Heart right ventricle (tissue), 16 donors: ENCODE measurements at regions not wholly inside any gene's neighbourhood (a gene's known extent, or its start where the extent isn't known, plus 50 kb on each side); places are given as distances from the start of the nearest gene placed in this dataset.

Experiments used
- ATAC-seq, 8 donors: fragments of 200-7000 bp; cut with Tn5 transposase; one replicate each; pipeline ENCODE4 v1.9.1; 2020; ENCODE audit warnings: mild to moderate bottlenecking in 8 of 8, moderate library complexity in 8 of 8, moderate number of reproducible peaks in 1 of 8
- DNase-seq, 2 donors: peaks; one replicate each; pipeline ENCODE4 v3.0.0-alpha.2; 2020
- H3K27ac ChIP-seq, 10 donors: fragments of 200-600 bp; sonication (generic) in 2 of 10; one replicate each; pipeline versions ENCODE4 v1.5.0 to v1.8.0; 2020 to 2022; ENCODE audit warnings: mild to moderate bottlenecking in 3 of 10
- H3K27me3 ChIP-seq, 7 donors: fragments of 200-600 bp; one replicate each; pipeline ENCODE4 v1.8.0; 2021 to 2022; ENCODE audit warnings: mild to moderate bottlenecking in 2 of 7
- H3K36me3 ChIP-seq, 9 donors: fragments of 200-600 bp; sonication (generic) in 1 of 9; one replicate each; pipeline versions ENCODE4 v1.5.0 to v1.8.0; 2020 to 2022; ENCODE audit warnings: mild to moderate bottlenecking in 2 of 9
- H3K4me1 ChIP-seq, 9 donors: fragments of 200-600 bp; sonication (generic) in 1 of 9; one replicate each; pipeline versions ENCODE4 v1.5.0 to v1.8.0; 2020 to 2022; ENCODE audit warnings: mild to moderate bottlenecking in 4 of 9
- H3K4me3 ChIP-seq, 10 donors: fragments of 200-600 bp; sonication (generic) in 2 of 10; one replicate each; pipeline versions ENCODE4 v1.5.0 to v1.8.0; 2020 to 2022; ENCODE audit warnings: mild to moderate bottlenecking in 7 of 10, moderate library complexity in 2 of 10
- H3K9me3 ChIP-seq, 11 donors: fragments of 200-600 bp in 10 of 11; sonication (generic) in 2 of 11; one replicate each; pipeline versions ENCODE4 v1.5.0 to v1.8.0; 2013 to 2022; ENCODE audit warnings: mild to moderate bottlenecking in 2 of 11, control low read depth in 1 of 11, moderate library complexity in 1 of 11
- CTCF ChIP-seq, 9 donors: fragments of 200-600 bp; sonication (generic) in 2 of 9; IDR thresholded peaks; one replicate each; pipeline versions ENCODE4 v1.5.0 to v1.8.0; 2021 to 2022; ENCODE audit warnings: antibody characterized with exemption in 9 of 9, mild to moderate bottlenecking in 5 of 9, moderate library complexity in 1 of 9
- WGBS, 2 donors: extraction: QIAGEN DNeasy Blood & Tissue Kit; methylation state at CpG; one replicate each; pipeline ENCODE4 v1.1.7; 2013; ENCODE audit warnings: inconsistent platforms in 1 of 2; 5-methylcytosine and 5-hydroxymethylcytosine counted together
- intact Hi-C, 10 donors: fragments of 100-400 bp; cut with DNase I; formaldehyde crosslinking; loops; one replicate each; pipeline versions ENCODE4 v1.11.1 to v1.14.2; 2022
- donor health status: Arrhythmogenic right ventricular cardiomyopathy.
- donor health status: ischemic (EF 13 %, LVEDD 7.1; RV severe dilation, severe dysfunction).
- donor health status: healthy with polysubstance abuse.
- donor health status: DM: no; HTN: yes; CAD: no.
- donor health status: DM: no; HTN: no; CAD: no.
- donor health status: ischemic (EF 25% LVEDD 6.9; RV normal size, moderate dysfunction).
- donor health status: ischemic (EF 25% LVEDD 5.7; RV mildly dilated, moderate dysfunction).
- donor health status: healthy.
- donor health status: DM: yes; HTN: yes; CAD: no.
- donor health status: Ischemic cardiomyopathy.
- donor health status: ischemic (EF 35%, LVEDD 5.7; RV mildly dilated, moderate dysfunction).
- donor health status: nonischemic (EF 11% LVEDD 7.7; RV severe dilation, severe dysfunction).
- donor health status: DM: yes; HTN: yes; CAD: no.
- donor health status: PGD.
- donor health status: ischemic (EF 29% LVEDD 5.4; RV normal size, mild dysfunction).
- donor health status: nonischemic (EF 23%, LVEDD 6.1; RV moderate dilation, normal function).

GRCh38 chr18:47727409-47727808 lies 203.1 kb downstream of the SMAD2 start:
- no peak for DNase-seq
- no peak for ATAC-seq

GRCh38 chr18:47726550-47726949 lies 203.9 kb downstream of the SMAD2 start:
- no peak overlapping the region for H3K27ac ChIP-seq
- WGBS, 2 donors = 43 to 59% methylated on average over 1 of the region's 1 CpG
- no peak for ATAC-seq
- peaks cover 0 to 55% (median 24%) of the 10 kb centered on the region in 7 donors for H3K27me3 ChIP-seq
- no peaks in the 10 kb centered on the region for H3K9me3 ChIP-seq
- no peak for TF ChIP-seq CTCF (IDR thresholded peaks at IDR 0.05)
- H3K4me1 ChIP-seq = no peaks in the 10 kb centered on the region
- no peak for DNase-seq
- intact Hi-C loops = no loop called here
- no peaks in the 10 kb centered on the region for H3K36me3 ChIP-seq
- no peak overlapping the region for H3K4me3 ChIP-seq

More at GRCh38 chr18:47727409-47727808, 203.1 kb downstream of the SMAD2 start:
- WGBS, 2 donors = 76 to 78% methylated on average over 5 of the region's 5 CpGs
- Histone ChIP-seq H3K27ac (no peak overlapping the region), H3K4me3 (no peak overlapping the region), H3K4me1 (no peaks in the 10 kb centered on the region), H3K27me3 (peaks cover 0 to 63% (median 26%) of the 10 kb centered on the region in 7 donors), H3K9me3 (no peaks in the 10 kb centered on the region), H3K36me3 (no peaks in the 10 kb centered on the region)
- intact Hi-C loops = no loop called here
- no peak for TF ChIP-seq CTCF (IDR thresholded peaks at IDR 0.05)

GRCh38 chr18:47725656-47726055 lies 204.8 kb downstream of the SMAD2 start:
- Histone ChIP-seq H3K4me1 (no peaks in the 10 kb centered on the region), H3K4me3 (no peak overlapping the region), H3K27ac (no peak overlapping the region), H3K9me3 (no peaks in the 10 kb centered on the region), H3K27me3 (peaks cover 0 to 49% (median 24%) of the 10 kb centered on the region in 7 donors), H3K36me3 (no peaks in the 10 kb centered on the region)
- 81 to 86% methylated on average over 3 of the region's 3 CpGs for WGBS, 2 donors
- no peak for DNase-seq
- TF ChIP-seq CTCF (IDR thresholded peaks at IDR 0.05) = no peak
- no peak for ATAC-seq
- intact Hi-C loops = no loop called here

GRCh38 chr18:47724186-47724975 lies 206.1 kb downstream of the SMAD2 start:
- WGBS, 2 donors = 52 to 60% methylated on average over 9 of the region's 9 CpGs
- Histone ChIP-seq H3K4me1 (no peaks in the 10 kb centered on the region), H3K27me3 (peaks cover 0 to 43% (median 17%) of the 10 kb centered on the region in 7 donors), H3K4me3 (no peak overlapping the region), H3K36me3 (no peaks in the 10 kb centered on the region), H3K9me3 (peaks cover 0 to 5% (median 0%) of the 10 kb centered on the region in 11 donors), H3K27ac (no peak overlapping the region)
- no peak for TF ChIP-seq CTCF (IDR thresholded peaks at IDR 0.05)
- no peak for ATAC-seq
- DNase-seq = no peak
- intact Hi-C loops = no loop called here
